GM06990 (cell line): ENCODE measurements at regions not wholly inside any gene's neighbourhood (a gene's known extent, or its start where the extent isn't known, plus 50 kb on each side); places are given as distances from the start of the nearest gene placed in this dataset.
"Not testable (repeated sequence)": the region's sequence is repeated elsewhere in the genome, so short reads cannot be mapped to it uniquely, and the experiment has no call there.

Experiments used
- DNase-seq: peaks from one replicate; pipeline ENCODE4 v3.0.0-alpha.2; 2011; ENCODE audit not compliant: insufficient read length; ENCODE audit errors: extremely low read depth
- H3K27me3 ChIP-seq: replicated peaks from 2 replicates; pipeline ENCODE4 v1.6.0; 2011; ENCODE audit warnings: low read length; ENCODE audit not compliant: control insufficient read depth, insufficient read depth
- H3K36me3 ChIP-seq: 2 replicates; pipeline ENCODE4 v1.5.1; 2011; ENCODE audit warnings: low read length; ENCODE audit not compliant: control insufficient read depth, insufficient read depth
- H3K4me3 ChIP-seq: replicated peaks from 2 replicates; pipeline ENCODE4 v1.5.1; 2011; ENCODE audit warnings: low read depth, mild to moderate bottlenecking, control low read depth, low read length
- CTCF ChIP-seq: IDR thresholded peaks from 2 replicates; pipeline ENCODE4 v1.5.1; 2011; ENCODE audit warnings: low read length, control low read depth, mild to moderate bottlenecking, inconsistent platforms; ENCODE audit not compliant: insufficient read depth, poor library complexity, severe bottlenecking

GRCh38 chr4:124152132-124152531 is 560.4 kb downstream of the ANKRD50 start:
- no peak for TF ChIP-seq CTCF
- no peak for DNase-seq
- Histone ChIP-seq H3K4me3 (no peak overlapping the region), H3K36me3 (no peaks in the 10 kb centered on the region), H3K27me3 (no peaks in the 10 kb centered on the region)

GRCh38 chr4:124155239-124155638 is 557.3 kb downstream of the ANKRD50 start:
- DNase-seq, result no peak
- no peak overlapping the region for H3K4me3 ChIP-seq
- TF ChIP-seq CTCF, result no peak
- no peaks in the 10 kb centered on the region for H3K36me3 ChIP-seq
- H3K27me3 ChIP-seq, result no peaks in the 10 kb centered on the region

DNA sequence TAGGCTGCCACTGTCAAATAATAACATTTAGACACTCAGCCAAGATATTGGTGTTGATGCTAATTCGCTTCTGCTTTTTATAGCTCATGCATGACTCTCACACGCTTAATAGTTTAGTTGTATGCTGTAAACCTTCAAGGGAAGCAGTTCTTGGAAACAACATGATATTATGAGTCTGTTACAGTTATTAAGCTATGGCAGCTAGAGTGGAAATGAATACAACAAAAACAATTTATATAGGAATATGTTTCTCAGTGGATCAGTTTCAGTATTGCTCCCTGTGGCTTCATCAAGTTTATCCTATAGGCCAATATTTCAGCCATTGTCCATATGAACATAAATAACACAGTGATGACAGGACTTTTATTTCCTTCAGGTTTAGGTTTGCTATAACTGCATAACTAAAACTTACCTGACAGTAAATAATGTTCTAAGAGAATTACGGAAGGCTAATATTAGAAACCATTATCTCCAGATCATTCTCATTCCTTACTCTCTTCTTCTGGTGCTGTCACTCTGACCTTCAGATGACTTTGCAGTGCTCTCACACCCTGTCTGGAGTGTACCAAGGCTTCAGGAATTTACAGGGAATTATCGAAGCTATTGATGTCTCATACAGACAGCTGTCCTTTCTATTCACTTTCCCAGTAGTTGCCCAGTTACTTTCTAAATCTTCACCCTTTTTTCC is 555.0 kb downstream of the ANKRD50 start:
- no peak for TF ChIP-seq CTCF
- H3K36me3 ChIP-seq, result no peaks in the 10 kb centered on the region
- no peaks in the 10 kb centered on the region for H3K27me3 ChIP-seq
- no peak for DNase-seq
- H3K4me3 ChIP-seq, result no peak overlapping the region

GRCh38 chr4:124163401-124163800 is 549.1 kb downstream of the ANKRD50 start:
- no peaks in the 10 kb centered on the region for H3K27me3 ChIP-seq
- TF ChIP-seq CTCF, result no peak

DNA sequence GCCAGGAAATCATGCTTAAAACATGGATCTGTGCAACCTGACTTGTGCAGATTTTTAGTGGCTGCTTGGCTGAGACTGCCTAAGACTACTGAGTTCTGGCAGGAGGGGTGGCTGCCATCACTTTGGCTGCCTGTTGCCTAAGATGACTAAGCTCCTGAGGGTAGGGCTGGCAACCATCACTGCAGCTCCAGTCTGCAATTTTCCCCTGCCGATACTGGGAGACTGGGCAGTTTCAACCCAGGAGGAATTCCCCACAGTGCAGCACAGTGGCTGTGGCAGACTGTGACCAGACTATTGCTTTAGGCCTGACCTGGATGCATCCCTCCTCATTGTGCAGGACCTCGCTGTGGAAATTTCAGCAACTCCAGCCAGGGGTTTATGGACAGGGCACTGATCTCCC is 544.9 kb downstream of the ANKRD50 start:
- no peak for DNase-seq
- TF ChIP-seq CTCF, result no peak
- Histone ChIP-seq H3K36me3 (no peaks in the 10 kb centered on the region), H3K27me3 (no peaks in the 10 kb centered on the region), H3K4me3 (no peak overlapping the region)

More at GRCh38 chr4:124163401-124163800, 549.1 kb downstream of the ANKRD50 start:
- H3K4me3 ChIP-seq, result no peak overlapping the region
- DNase-seq, result no peak
- no peaks in the 10 kb centered on the region for H3K36me3 ChIP-seq

DNA sequence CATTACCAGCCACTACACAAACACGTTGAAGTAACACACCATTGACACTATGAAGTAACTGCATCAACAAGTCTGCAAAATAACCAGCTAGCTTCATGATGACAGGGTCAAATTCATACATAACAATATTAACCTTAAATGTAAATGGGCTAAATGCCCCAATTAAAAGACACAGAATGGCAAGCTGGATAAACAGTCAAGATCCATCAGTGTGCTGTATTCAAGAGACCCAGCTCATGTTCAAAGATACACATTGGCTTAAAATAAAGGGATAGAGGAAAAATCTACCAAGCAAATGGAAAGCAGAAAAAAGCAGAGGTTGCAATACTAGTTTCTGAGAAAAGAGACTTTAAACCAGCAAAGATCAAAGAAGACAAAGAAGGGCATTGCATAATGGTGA is 543.0 kb downstream of the ANKRD50 start:
- H3K4me3 ChIP-seq, DNase-seq, H3K27me3 ChIP-seq, H3K36me3 ChIP-seq: not testable (repeated sequence)
